ENCODE measurements at regions not wholly inside any gene's neighbourhood (a gene's known extent, or its start where the extent isn't known, plus 50 kb on each side); places are given as distances from the start of the nearest gene placed in this dataset.

- intact Hi-C loops (cut with DNase I): no loop called here
- no peak for DNase-seq (ENCODE audit: extremely low spot score in 2 of 2)
- Histone ChIP-seq H3K27ac (no peak overlapping the region), H3K4me1 (no peaks in the 10 kb centered on the region), H3K36me3 (no peaks in the 10 kb centered on the region), H3K4me3 (no peak overlapping the region), H3K27me3 (no peaks in the 10 kb centered on the region), H3K9me3 (no peaks in the 10 kb centered on the region)
- TF ChIP-seq POLR2A (IDR thresholded peaks at IDR 0.05) (no peak), CTCF (IDR thresholded peaks at IDR 0.05) (no peak), POLR2AphosphoS5 (IDR thresholded peaks at IDR 0.05; ENCODE audit: insufficient read depth in 1 of 2, low read depth in 1 of 2) (no peak)
Observed at GRCh38 chr7:49418963-49419362, 354.5 kb upstream of the VWC2 start.

GRCh38 chr7:49422564-49422963 is 350.9 kb upstream of the VWC2 start:
- intact Hi-C loops (cut with DNase I): no loop called here
- no peaks in the 10 kb centered on the region for H3K27me3 ChIP-seq
- H3K27ac ChIP-seq: no peak overlapping the region
- no peak for DNase-seq (ENCODE audit: extremely low spot score in 2 of 2)
- H3K36me3 ChIP-seq: no peaks in the 10 kb centered on the region
- H3K9me3 ChIP-seq: no peaks in the 10 kb centered on the region
- TF ChIP-seq POLR2A (IDR thresholded peaks at IDR 0.05): no peak
- no peak for TF ChIP-seq CTCF (IDR thresholded peaks at IDR 0.05)
- TF ChIP-seq POLR2AphosphoS5 (IDR thresholded peaks at IDR 0.05; ENCODE audit: insufficient read depth in 1 of 2, low read depth in 1 of 2): no peak
- no peak overlapping the region for H3K4me3 ChIP-seq
- no peaks in the 10 kb centered on the region for H3K4me1 ChIP-seq

- no peaks in the 10 kb centered on the region for H3K9me3 ChIP-seq
- no peak overlapping the region for H3K4me3 ChIP-seq
- no peak overlapping the region for H3K27ac ChIP-seq
- H3K36me3 ChIP-seq: no peaks in the 10 kb centered on the region
- intact Hi-C loops (cut with DNase I): no loop called here
- TF ChIP-seq CTCF (IDR thresholded peaks at IDR 0.05): no peak
- TF ChIP-seq POLR2AphosphoS5 (IDR thresholded peaks at IDR 0.05; ENCODE audit: insufficient read depth in 1 of 2, low read depth in 1 of 2): no peak
- TF ChIP-seq POLR2A (IDR thresholded peaks at IDR 0.05): no peak
- H3K4me1 ChIP-seq: no peaks in the 10 kb centered on the region
- no peak for DNase-seq (ENCODE audit: extremely low spot score in 2 of 2)
- H3K27me3 ChIP-seq: no peaks in the 10 kb centered on the region
Observed at GRCh38 chr7:49424109-49424508, 349.3 kb upstream of the VWC2 start.

GRCh38 chr7:49425277-49425818 is 348.1 kb upstream of the VWC2 start:
- Histone ChIP-seq H3K27me3 (no peaks in the 10 kb centered on the region), H3K9me3 (no peaks in the 10 kb centered on the region), H3K27ac (no peak overlapping the region), H3K4me3 (no peak overlapping the region), H3K4me1 (no peaks in the 10 kb centered on the region), H3K36me3 (no peaks in the 10 kb centered on the region)
- intact Hi-C loops (cut with DNase I): no loop called here
- no peak for DNase-seq (ENCODE audit: extremely low spot score in 2 of 2)
- TF ChIP-seq CTCF (IDR thresholded peaks at IDR 0.05) (no peak), POLR2AphosphoS5 (IDR thresholded peaks at IDR 0.05; ENCODE audit: insufficient read depth in 1 of 2, low read depth in 1 of 2) (no peak), POLR2A (IDR thresholded peaks at IDR 0.05) (no peak)

- no peak for DNase-seq (ENCODE audit: extremely low spot score in 2 of 2)
- no peak overlapping the region for H3K4me3 ChIP-seq
- TF ChIP-seq POLR2AphosphoS5 (IDR thresholded peaks at IDR 0.05; ENCODE audit: insufficient read depth in 1 of 2, low read depth in 1 of 2) (no peak), POLR2A (IDR thresholded peaks at IDR 0.05) (no peak), CTCF (IDR thresholded peaks at IDR 0.05) (no peak)
- H3K4me1 ChIP-seq: no peaks in the 10 kb centered on the region
- no peaks in the 10 kb centered on the region for H3K9me3 ChIP-seq
- intact Hi-C loops (cut with DNase I): no loop called here
- no peaks in the 10 kb centered on the region for H3K27me3 ChIP-seq
- H3K27ac ChIP-seq: no peak overlapping the region
- H3K36me3 ChIP-seq: no peaks in the 10 kb centered on the region
Observed at GRCh38 chr7:49432254-49432653, 341.2 kb upstream of the VWC2 start.
